HAP-1 (cell line): ENCODE measurements at regions not wholly inside any gene's neighbourhood (a gene's known extent, or its start where the extent isn't known, plus 50 kb on each side); places are given as distances from the start of the nearest gene placed in this dataset.
A peak's percentile ranks its signal among the peaks of the same experiment; 100 is the strongest.

ENCODE experiments used
- DNase-seq, 2 experiments: peaks; one replicate each; pipeline ENCODE4 v3.0.0-alpha.2; 2016 to 2020; ENCODE audit warnings: low spot score in 2 of 2
- H3K27me3 ChIP-seq: fragments of 250-450 bp; sonication (Bioruptor Pico); 2 replicates; pipeline ENCODE4 v1.5.1; 2020; ENCODE audit warnings: low read depth, mild to moderate bottlenecking, moderate library complexity
- H3K36me3 ChIP-seq: fragments of 250-450 bp; sonication (Bioruptor Pico); replicated peaks from 2 replicates; pipeline ENCODE4 v1.5.1; 2020; ENCODE audit warnings: mild to moderate bottlenecking
- H3K4me1 ChIP-seq: fragments of 250-450 bp; sonication (Bioruptor Pico); 2 replicates; pipeline ENCODE4 v1.5.1; 2020; ENCODE audit warnings: mild to moderate bottlenecking
- H3K4me3 ChIP-seq: fragments of 250-450 bp; sonication (Bioruptor Pico); 2 replicates; pipeline ENCODE4 v1.5.1; 2020; ENCODE audit warnings: mild to moderate bottlenecking, moderate library complexity
- H3K9me3 ChIP-seq: fragments of 250-450 bp; sonication (Bioruptor Pico); 2 replicates; pipeline ENCODE4 v1.5.1; 2020; ENCODE audit warnings: mild to moderate bottlenecking, moderate library complexity
- in situ Hi-C: fragments of 300-500 bp; cut with MboI; formaldehyde crosslinking; loops from 3 replicates; pipeline ENCODE4 v1.14.3; 2020; ENCODE audit warnings: low sequenced_read_pairs, inconsistent platforms, mixed read lengths

DNA sequence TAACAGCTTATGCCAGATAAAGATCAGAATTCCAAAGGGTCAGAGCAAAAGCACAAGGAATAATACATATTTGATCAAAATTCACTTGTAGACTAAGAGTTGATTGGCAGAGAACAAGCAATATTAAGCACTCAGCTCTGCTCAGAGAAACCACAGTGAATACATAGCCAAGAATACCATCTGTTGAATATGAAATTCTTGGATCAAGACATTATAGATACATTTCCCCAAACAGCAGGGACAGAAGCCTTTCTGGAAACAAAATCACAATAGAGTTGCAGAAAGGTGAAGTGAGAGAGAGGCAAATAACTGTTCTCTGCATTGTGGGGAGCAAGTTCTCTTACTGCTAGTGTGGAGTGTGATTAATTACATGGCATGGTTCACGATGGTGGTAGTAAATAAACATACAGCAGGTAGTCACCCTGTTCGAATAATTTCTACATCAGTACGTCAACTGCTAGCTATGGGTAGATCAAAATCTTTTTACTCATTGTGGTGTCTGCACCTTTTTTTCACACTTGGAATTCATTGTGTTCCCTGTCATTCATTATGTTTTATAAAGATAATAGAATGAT, 366.7 kb downstream of the PCDH7 start:
- no peak for DNase-seq
- no peak overlapping the region for H3K4me3 ChIP-seq
- H3K36me3 ChIP-seq, result no peaks in the 10 kb centered on the region
- H3K9me3 ChIP-seq, result no peaks in the 10 kb centered on the region
- in situ Hi-C loops, result no loop called here
- no peaks in the 10 kb centered on the region for H3K4me1 ChIP-seq
- H3K27me3 ChIP-seq, result peaks cover 6% of the 10 kb centered on the region; the same call in 1 of the 2 replicates

GRCh38 chr4:31088600-31089230, 368.5 kb downstream of the PCDH7 start:
- DNase-seq, result no peak
- Histone ChIP-seq H3K9me3 (no peaks in the 10 kb centered on the region), H3K36me3 (no peaks in the 10 kb centered on the region), H3K4me1 (no peaks in the 10 kb centered on the region), H3K4me3 (no peak overlapping the region), H3K27me3 (peaks cover 8% of the 10 kb centered on the region)
- in situ Hi-C loops, result no loop called here

DNA sequence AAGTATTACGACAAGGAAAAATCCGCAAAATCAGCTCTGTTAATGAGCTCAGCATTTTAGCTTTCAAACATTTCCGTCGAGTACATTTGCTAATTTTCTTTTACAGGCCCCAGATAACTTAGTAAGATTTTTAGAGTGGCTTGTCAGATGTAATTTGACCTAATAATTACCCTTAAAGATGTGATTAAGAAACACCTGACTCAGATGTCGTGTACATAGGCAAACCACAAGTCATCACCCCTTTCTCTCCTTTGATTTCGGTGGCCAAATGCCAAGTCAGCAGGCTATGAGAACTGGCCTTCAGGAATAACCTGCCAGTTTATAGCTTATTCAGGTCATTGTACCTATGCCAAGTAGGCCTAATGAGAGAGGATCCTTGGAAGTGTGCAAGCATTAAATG, 369.6 kb downstream of the PCDH7 start:
- no peak overlapping the region for H3K4me3 ChIP-seq
- no peaks in the 10 kb centered on the region for H3K36me3 ChIP-seq
- no peaks in the 10 kb centered on the region for H3K9me3 ChIP-seq
- in situ Hi-C loops, result no loop called here
- H3K4me1 ChIP-seq, result no peaks in the 10 kb centered on the region
- H3K27me3 ChIP-seq, result peaks cover 11% of the 10 kb centered on the region
- peak in 1 of 2 experiments; percentile 23 for DNase-seq

- in situ Hi-C loops, result no loop called here
- H3K9me3 ChIP-seq, result no peaks in the 10 kb centered on the region
- peaks cover 13% of the 10 kb centered on the region; the same call in 1 of the 2 replicates for H3K27me3 ChIP-seq
- DNase-seq, result no peak
- no peaks in the 10 kb centered on the region for H3K4me1 ChIP-seq
- H3K4me3 ChIP-seq, result no peak overlapping the region
- no peaks in the 10 kb centered on the region for H3K36me3 ChIP-seq
These were observed 374.3 kb downstream of the PCDH7 start for GRCh38 chr4:31094474-31094873.

DNA sequence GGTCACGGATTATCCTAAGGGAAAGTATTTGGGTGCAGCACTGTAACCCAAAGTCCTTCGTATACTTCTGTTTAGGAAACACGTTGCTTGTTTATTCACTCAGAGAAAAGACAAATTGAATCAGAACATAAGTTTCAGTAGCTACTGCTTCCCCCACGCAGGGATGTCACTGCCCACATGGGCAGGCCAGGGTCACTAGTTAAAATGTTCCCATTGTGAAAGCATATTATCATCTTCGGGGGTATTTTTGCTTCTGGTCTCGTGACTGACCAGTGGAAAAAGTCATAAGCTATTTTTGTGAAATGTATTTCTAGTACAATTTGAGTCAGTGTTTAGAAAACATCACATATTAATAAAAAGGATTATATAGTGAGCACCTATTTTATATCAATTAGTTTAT, 377.8 kb downstream of the PCDH7 start:
- in situ Hi-C loops, result no loop called here
- H3K4me3 ChIP-seq, result no peak overlapping the region
- no peaks in the 10 kb centered on the region for H3K4me1 ChIP-seq
- H3K36me3 ChIP-seq, result no peaks in the 10 kb centered on the region
- peaks cover 14% of the 10 kb centered on the region; the same call in 1 of the 2 replicates for H3K27me3 ChIP-seq
- H3K9me3 ChIP-seq, result no peaks in the 10 kb centered on the region
- DNase-seq, result no peak

GRCh38 chr4:31100536-31100935, 380.4 kb downstream of the PCDH7 start:
- Histone ChIP-seq H3K9me3 (no peaks in the 10 kb centered on the region), H3K4me3 (no peak overlapping the region), H3K36me3 (no peaks in the 10 kb centered on the region), H3K27me3 (peaks cover 9% of the 10 kb centered on the region; the same call in 1 of the 2 replicates), H3K4me1 (no peaks in the 10 kb centered on the region)
- in situ Hi-C loops, result no loop called here
- no peak for DNase-seq

DNA sequence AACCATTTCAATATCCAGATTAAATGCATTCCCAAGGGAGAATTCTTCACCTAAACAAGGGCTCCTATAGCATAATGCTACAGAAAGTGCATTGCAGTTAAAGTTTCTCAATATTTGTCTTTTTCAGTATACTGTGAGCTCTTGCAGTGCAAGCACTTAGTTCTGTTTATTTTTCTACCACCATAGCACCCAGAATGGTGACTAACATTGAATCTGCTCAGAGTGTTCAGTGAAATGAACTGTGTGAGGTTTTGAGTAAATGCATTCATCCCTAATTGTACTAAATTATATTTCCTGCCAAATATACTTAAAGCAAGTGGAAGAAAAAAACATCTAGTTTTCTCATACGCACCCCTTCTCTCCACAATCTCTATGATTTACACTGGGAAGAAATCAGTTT, 383.9 kb downstream of the PCDH7 start:
- in situ Hi-C loops, result no loop called here
- no peak for DNase-seq
- peaks cover 7% of the 10 kb centered on the region; the same call in 1 of the 2 replicates for H3K27me3 ChIP-seq
- H3K36me3 ChIP-seq, result no peaks in the 10 kb centered on the region
- H3K9me3 ChIP-seq, result no peaks in the 10 kb centered on the region
- H3K4me1 ChIP-seq, result no peaks in the 10 kb centered on the region
- no peak overlapping the region for H3K4me3 ChIP-seq

GRCh38 chr4:31104577-31104976, 384.4 kb downstream of the PCDH7 start:
- H3K9me3 ChIP-seq, result no peaks in the 10 kb centered on the region
- H3K27me3 ChIP-seq, result peaks cover 7% of the 10 kb centered on the region; the same call in 1 of the 2 replicates
- DNase-seq, result no peak
- in situ Hi-C loops, result no loop called here
- no peaks in the 10 kb centered on the region for H3K4me1 ChIP-seq
- H3K36me3 ChIP-seq, result no peaks in the 10 kb centered on the region
- no peak overlapping the region for H3K4me3 ChIP-seq

- H3K4me3 ChIP-seq, result no peak overlapping the region
- no peaks in the 10 kb centered on the region for H3K9me3 ChIP-seq
- in situ Hi-C loops, result no loop called here
- peaks cover 2% of the 10 kb centered on the region; the same call in 1 of the 2 replicates for H3K27me3 ChIP-seq
- no peaks in the 10 kb centered on the region for H3K4me1 ChIP-seq
- no peaks in the 10 kb centered on the region for H3K36me3 ChIP-seq
- no peak for DNase-seq
These were observed 386.2 kb downstream of the PCDH7 start for GRCh38 chr4:31106419-31106818.

DNA sequence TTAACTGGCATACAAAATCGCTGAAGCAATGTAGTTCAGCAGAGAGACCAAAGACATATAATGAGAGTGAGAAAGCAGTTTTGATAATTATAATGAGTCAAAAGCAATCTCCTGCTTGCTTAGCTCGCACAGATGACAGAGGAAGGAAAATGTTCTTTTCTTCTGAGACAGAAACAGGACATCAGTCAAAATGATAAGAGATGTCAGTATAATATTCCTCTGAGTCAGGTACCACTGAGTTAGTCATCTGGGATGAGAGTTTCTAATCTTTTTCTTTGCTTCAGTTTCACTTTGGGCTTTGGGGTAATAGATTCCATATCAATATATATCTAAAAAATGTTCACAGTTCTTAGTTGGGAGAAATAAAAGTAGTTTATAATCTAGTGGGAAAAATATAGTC, 387.2 kb downstream of the PCDH7 start:
- peaks cover 2% of the 10 kb centered on the region; the same call in 1 of the 2 replicates for H3K27me3 ChIP-seq
- no peak for DNase-seq
- in situ Hi-C loops, result no loop called here
- no peaks in the 10 kb centered on the region for H3K9me3 ChIP-seq
- H3K4me1 ChIP-seq, result no peaks in the 10 kb centered on the region; the same call in 1 of the 2 replicates
- no peaks in the 10 kb centered on the region for H3K36me3 ChIP-seq
- H3K4me3 ChIP-seq, result no peak overlapping the region

DNA sequence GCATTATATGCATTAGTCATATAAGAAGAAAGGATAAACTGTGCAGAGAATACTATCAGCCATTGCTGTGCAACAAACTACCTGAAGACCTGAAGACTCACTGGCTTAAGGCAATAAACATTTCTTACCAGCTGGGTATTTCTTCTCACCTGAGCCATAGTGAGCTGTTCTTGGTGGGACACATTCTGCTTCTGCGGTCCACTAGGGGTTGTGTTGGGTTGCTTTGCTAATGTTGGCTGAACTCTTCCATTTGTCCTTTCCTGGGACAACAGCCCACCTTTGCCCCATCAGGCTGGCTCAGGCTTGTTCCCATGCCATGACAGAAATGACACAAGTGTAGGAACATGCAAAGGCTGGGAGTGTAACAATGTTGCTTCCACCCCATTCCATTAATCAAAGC, 388.6 kb downstream of the PCDH7 start:
- no peaks in the 10 kb centered on the region for H3K9me3 ChIP-seq
- no peaks in the 10 kb centered on the region for H3K36me3 ChIP-seq
- in situ Hi-C loops, result no loop called here
- peaks cover 4% of the 10 kb centered on the region; the same call in 1 of the 2 replicates for H3K4me1 ChIP-seq
- peaks cover 2% of the 10 kb centered on the region; the same call in 1 of the 2 replicates for H3K27me3 ChIP-seq
- no peak for DNase-seq
- H3K4me3 ChIP-seq, result no peak overlapping the region

DNA sequence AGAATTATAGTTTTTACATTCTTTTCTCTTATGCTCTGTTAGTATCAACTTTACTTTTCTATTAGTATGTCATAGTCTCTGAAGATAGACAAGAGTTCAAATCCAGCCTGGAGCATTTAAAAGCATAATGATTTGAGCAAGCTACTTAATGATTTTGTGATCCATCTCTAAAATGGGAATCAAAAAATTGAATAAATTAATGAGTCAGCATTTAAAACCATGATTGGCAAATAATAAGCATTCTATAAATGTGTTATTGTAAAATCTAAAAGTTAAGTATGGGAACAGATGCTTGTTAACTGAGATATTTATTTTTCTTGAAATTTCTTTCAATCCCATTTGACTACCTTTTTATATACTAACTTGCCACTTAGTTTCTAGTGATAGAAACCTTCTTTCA, 391.6 kb downstream of the PCDH7 start:
- Histone ChIP-seq H3K4me3 (no peak overlapping the region), H3K4me1 (peaks cover 4% of the 10 kb centered on the region; the same call in 1 of the 2 replicates), H3K27me3 (peaks cover 9% of the 10 kb centered on the region; the same call in 1 of the 2 replicates), H3K9me3 (no peaks in the 10 kb centered on the region), H3K36me3 (no peaks in the 10 kb centered on the region)
- DNase-seq, result no peak
- in situ Hi-C loops, result no loop called here

- no peak for DNase-seq
- Histone ChIP-seq H3K9me3 (no peaks in the 10 kb centered on the region), H3K4me3 (no peak overlapping the region), H3K36me3 (no peaks in the 10 kb centered on the region), H3K4me1 (peaks cover 4% of the 10 kb centered on the region; the same call in 1 of the 2 replicates), H3K27me3 (peaks cover 7% of the 10 kb centered on the region; the same call in 1 of the 2 replicates)
- in situ Hi-C loops, result no loop called here
These were observed 394.6 kb downstream of the PCDH7 start for GRCh38 chr4:31114816-31115215.

DNA sequence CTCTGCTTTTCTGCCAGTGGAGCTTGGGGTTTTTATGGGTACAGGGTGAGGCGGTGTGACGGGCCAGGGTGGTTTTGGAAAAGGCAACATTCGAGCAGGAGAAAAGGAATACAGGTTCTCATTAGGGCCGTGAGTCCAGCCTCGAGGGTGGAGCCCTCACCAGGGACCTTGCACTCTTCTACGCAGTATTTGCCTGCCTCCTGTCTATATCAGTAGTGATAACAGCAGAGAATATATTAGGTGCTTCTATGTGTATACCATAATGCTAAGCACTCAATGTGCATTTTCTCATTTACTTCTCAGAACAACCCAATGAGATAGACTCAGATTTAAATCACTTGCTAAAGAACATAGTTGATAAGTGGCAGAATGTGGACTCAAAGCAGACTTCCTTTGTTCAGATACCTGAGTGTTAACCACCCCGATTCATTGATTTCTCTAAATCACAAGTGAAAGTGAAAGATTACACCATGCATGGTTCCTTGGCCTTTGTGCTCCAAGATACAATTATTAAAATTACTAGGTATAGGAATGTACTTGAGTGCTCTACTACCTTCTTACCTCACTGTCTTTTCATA, 403.9 kb downstream of the PCDH7 start:
- no peaks in the 10 kb centered on the region for H3K4me1 ChIP-seq
- peaks cover 8% of the 10 kb centered on the region; the same call in 1 of the 2 replicates for H3K27me3 ChIP-seq
- H3K9me3 ChIP-seq, result no peaks in the 10 kb centered on the region
- DNase-seq, result no peak
- H3K4me3 ChIP-seq, result no peak overlapping the region
- in situ Hi-C loops, result no loop called here
- no peaks in the 10 kb centered on the region for H3K36me3 ChIP-seq
